Neural cell (in vitro differentiated cells): ENCODE measurements at regions not wholly inside any gene's neighbourhood (a gene's known extent, or its start where the extent isn't known, plus 50 kb on each side); places are given as distances from the start of the nearest gene placed in this dataset.

ENCODE experiments used
- H2AFZ ChIP-seq: fragments of 200-600, 300-800 bp; sonication (generic), shearing (Covaris generic); 2 replicates; pipeline ENCODE4 v1.6.0; 2014; ENCODE audit warnings: low read depth, mild to moderate bottlenecking, antibody characterized with exemption, low read length, moderate library complexity
- H3F3A ChIP-seq: fragments of 200-600 bp; shearing (Covaris generic); 2 replicates; pipeline ENCODE4 v1.6.1; 2016; ENCODE audit warnings: mild to moderate bottlenecking, moderate library complexity, mixed read lengths, antibody characterized with exemption, low read length; ENCODE audit not compliant: insufficient read depth, poor library complexity, severe bottlenecking
- H3K27ac ChIP-seq: fragments of 200-600, 300-800 bp; sonication (generic), shearing (Covaris generic); 2 replicates; pipeline ENCODE4 v1.5.1; 2014; ENCODE audit warnings: mild to moderate bottlenecking, low read length, moderate library complexity
- H3K27me3 ChIP-seq: fragments of 300-800, 200-600 bp; sonication (generic), shearing (Covaris generic); 2 replicates; pipeline ENCODE4 v1.6.0; 2014; ENCODE audit warnings: mild to moderate bottlenecking, low read depth, low read length, moderate library complexity; ENCODE audit not compliant: insufficient read depth
- H3K36me3 ChIP-seq: fragments of 300-800, 200-600 bp; sonication (generic), shearing (Covaris generic); 2 replicates; pipeline ENCODE4 v1.5.1; 2014; ENCODE audit warnings: mild to moderate bottlenecking, antibody characterized with exemption, low read length, moderate library complexity; ENCODE audit not compliant: insufficient read depth
- H3K4me2 ChIP-seq: fragments of 300-800, 200-600 bp; sonication (generic), shearing (Covaris generic); 2 replicates; pipeline ENCODE4 v1.6.0; 2014; ENCODE audit warnings: mild to moderate bottlenecking, low read length
- H3K4me3 ChIP-seq: fragments of 300-800, 200-600 bp; sonication (generic), shearing (Covaris generic); 2 replicates; pipeline ENCODE4 v1.5.1; 2014; ENCODE audit warnings: mild to moderate bottlenecking, low read length, moderate library complexity
- H3K79me2 ChIP-seq: fragments of 200-600 bp; shearing (Covaris generic); replicated peaks from 2 replicates; pipeline ENCODE4 v1.6.0; 2014; ENCODE audit warnings: mild to moderate bottlenecking, low read length, moderate library complexity; ENCODE audit not compliant: insufficient read depth
- H3K9ac ChIP-seq: fragments of 300-800, 200-600 bp; sonication (generic), shearing (Covaris generic); 2 replicates; pipeline ENCODE4 v1.6.1; 2016; ENCODE audit warnings: mild to moderate bottlenecking, low read length, mixed read lengths
- H3K9me2 ChIP-seq: fragments of 200-600 bp; shearing (Covaris generic); 2 replicates; pipeline ENCODE4 v1.6.1; 2016; ENCODE audit warnings: mild to moderate bottlenecking, low read length, mixed read lengths; ENCODE audit not compliant: insufficient read depth
- H3K9me3 ChIP-seq: fragments of 200-600, 300-800 bp; sonication (generic), shearing (Covaris generic); 2 replicates; pipeline ENCODE4 v1.6.1; 2016; ENCODE audit warnings: mild to moderate bottlenecking, mixed run types, low read length, moderate library complexity, mixed read lengths
- H4K20me1 ChIP-seq: fragments of 200-600 bp; shearing (Covaris generic); 2 replicates; pipeline ENCODE4 v1.6.1; 2016; ENCODE audit warnings: mild to moderate bottlenecking, mixed run types; ENCODE audit not compliant: insufficient read depth
- CTCF ChIP-seq: fragments of 450-650 bp; IDR thresholded peaks from 2 replicates; pipeline ENCODE4 v1.5.1; 2014; ENCODE audit warnings: antibody characterized with exemption, mild to moderate bottlenecking, moderate library complexity; ENCODE audit not compliant: poor library complexity, severe bottlenecking
- EP300 ChIP-seq: fragments of 450-650 bp; conservative IDR thresholded peaks from 2 replicates; pipeline ENCODE4 v1.6.1; 2014; ENCODE audit warnings: antibody characterized with exemption, mild to moderate bottlenecking, moderate library complexity; ENCODE audit not compliant: poor library complexity, severe bottlenecking
- MXI1 ChIP-seq: fragments of 450-650 bp; conservative IDR thresholded peaks from 2 replicates; pipeline ENCODE4 v1.6.1; 2014; ENCODE audit warnings: antibody characterized with exemption, mild to moderate bottlenecking; ENCODE audit not compliant: poor library complexity, severe bottlenecking
- RAD21 ChIP-seq: fragments of 450-650 bp; conservative IDR thresholded peaks from 2 replicates; pipeline ENCODE4 v1.6.1; 2014; ENCODE audit warnings: antibody characterized with exemption, mild to moderate bottlenecking, moderate library complexity
- SMC3 ChIP-seq: fragments of 450-650 bp; conservative IDR thresholded peaks from 2 replicates; pipeline ENCODE4 v1.6.1; 2014; ENCODE audit warnings: antibody characterized with exemption, mild to moderate bottlenecking, moderate library complexity; ENCODE audit not compliant: poor library complexity
- TF ChIP-seq, protein P1 (sequence below): IDR thresholded peaks from 2 replicates; pipeline ENCODE4 v1.6.1; 2012; ENCODE audit warnings: borderline replicate concordance

- H3K9me3 ChIP-seq, result no peaks in the 10 kb centered on the region
- H2AFZ ChIP-seq, result no peak overlapping the region
- no peaks in the 10 kb centered on the region for H4K20me1 ChIP-seq
- H3K27ac ChIP-seq, result no peak overlapping the region
- no peak overlapping the region for H3K4me3 ChIP-seq
- TF ChIP-seq, protein P1, sequence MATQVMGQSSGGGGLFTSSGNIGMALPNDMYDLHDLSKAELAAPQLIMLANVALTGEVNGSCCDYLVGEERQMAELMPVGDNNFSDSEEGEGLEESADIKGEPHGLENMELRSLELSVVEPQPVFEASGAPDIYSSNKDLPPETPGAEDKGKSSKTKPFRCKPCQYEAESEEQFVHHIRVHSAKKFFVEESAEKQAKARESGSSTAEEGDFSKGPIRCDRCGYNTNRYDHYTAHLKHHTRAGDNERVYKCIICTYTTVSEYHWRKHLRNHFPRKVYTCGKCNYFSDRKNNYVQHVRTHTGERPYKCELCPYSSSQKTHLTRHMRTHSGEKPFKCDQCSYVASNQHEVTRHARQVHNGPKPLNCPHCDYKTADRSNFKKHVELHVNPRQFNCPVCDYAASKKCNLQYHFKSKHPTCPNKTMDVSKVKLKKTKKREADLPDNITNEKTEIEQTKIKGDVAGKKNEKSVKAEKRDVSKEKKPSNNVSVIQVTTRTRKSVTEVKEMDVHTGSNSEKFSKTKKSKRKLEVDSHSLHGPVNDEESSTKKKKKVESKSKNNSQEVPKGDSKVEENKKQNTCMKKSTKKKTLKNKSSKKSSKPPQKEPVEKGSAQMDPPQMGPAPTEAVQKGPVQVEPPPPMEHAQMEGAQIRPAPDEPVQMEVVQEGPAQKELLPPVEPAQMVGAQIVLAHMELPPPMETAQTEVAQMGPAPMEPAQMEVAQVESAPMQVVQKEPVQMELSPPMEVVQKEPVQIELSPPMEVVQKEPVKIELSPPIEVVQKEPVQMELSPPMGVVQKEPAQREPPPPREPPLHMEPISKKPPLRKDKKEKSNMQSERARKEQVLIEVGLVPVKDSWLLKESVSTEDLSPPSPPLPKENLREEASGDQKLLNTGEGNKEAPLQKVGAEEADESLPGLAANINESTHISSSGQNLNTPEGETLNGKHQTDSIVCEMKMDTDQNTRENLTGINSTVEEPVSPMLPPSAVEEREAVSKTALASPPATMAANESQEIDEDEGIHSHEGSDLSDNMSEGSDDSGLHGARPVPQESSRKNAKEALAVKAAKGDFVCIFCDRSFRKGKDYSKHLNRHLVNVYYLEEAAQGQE, result no peak
- TF ChIP-seq CTCF (no peak), RAD21 (no peak)
- H3K27me3 ChIP-seq, result no peaks in the 10 kb centered on the region
- no peaks in the 10 kb centered on the region for H3K9me2 ChIP-seq
- no peak overlapping the region for H3K4me2 ChIP-seq
- H3K36me3 ChIP-seq, result no peaks in the 10 kb centered on the region
- H3F3A ChIP-seq, result no peaks in the 10 kb centered on the region
- H3K79me2 ChIP-seq, result no peaks in the 10 kb centered on the region
- H3K9ac ChIP-seq, result no peak overlapping the region
Observed at GRCh38 chr9:20212806-20213205, 409.5 kb downstream of the MLLT3 start.

DNA sequence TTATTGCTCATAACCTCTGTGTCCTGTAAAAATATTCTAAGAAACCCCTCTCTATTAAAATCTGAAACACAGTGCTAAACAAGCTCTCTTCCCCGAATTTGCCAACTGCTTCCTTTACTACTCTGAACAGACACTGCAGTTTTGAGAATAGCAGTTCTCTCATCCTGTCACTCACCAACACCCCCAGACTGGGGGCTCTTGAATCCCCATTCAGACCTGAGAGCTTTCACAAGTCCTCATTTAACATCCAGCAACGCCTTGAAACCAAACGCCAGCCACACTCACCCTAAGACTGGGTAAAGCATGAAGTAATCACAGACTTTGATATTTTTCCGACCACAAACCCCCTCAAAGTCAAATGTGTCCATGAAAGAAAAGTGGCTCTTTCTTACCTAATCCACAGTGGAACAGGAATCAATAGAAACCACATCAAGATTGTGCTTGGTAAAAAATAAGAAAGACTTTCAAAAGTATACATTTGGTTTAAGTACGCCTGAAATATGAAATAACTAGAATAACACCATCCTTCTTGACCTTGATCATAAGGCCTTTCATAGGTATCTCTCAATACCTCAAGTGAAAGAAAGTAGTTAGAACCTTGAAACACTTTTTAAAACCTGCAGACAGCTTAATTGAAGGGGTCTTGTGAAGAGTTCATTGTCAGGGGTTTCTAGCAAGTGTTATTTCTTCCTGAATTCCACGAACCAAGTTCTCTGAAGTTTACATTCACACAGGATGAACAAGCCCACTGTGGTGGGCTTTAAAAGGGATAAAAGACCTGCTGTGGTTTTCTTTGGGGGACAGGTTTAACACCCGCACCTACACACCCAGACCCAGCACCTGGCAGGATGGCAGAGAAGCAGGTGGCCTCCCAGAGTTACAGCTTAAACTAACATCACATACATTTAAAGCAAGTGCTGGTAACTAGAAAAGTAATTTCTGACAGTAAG is 412.6 kb downstream of the MLLT3 start:
- no peak overlapping the region for H3K4me2 ChIP-seq
- H4K20me1 ChIP-seq, result no peaks in the 10 kb centered on the region
- no peak overlapping the region for H3K4me3 ChIP-seq
- H3K36me3 ChIP-seq, result no peaks in the 10 kb centered on the region
- no peaks in the 10 kb centered on the region for H3K9me2 ChIP-seq
- no peaks in the 10 kb centered on the region for H3K79me2 ChIP-seq
- no peaks in the 10 kb centered on the region for H3K9me3 ChIP-seq
- TF ChIP-seq EP300, result no peak
- no peak for TF ChIP-seq SMC3
- no peak for TF ChIP-seq CTCF
- TF ChIP-seq RAD21, result no peak
- no peak for TF ChIP-seq MXI1
- no peak overlapping the region for H3K27ac ChIP-seq
- H3F3A ChIP-seq, result no peaks in the 10 kb centered on the region
- H2AFZ ChIP-seq, result no peak overlapping the region
- H3K9ac ChIP-seq, result no peak overlapping the region
- no peaks in the 10 kb centered on the region for H3K27me3 ChIP-seq
